Activated CD8-positive, alpha-beta T cell treated with anti-CD3 and anti-CD28 coated beads, Interleukin-2, amount 10 ng/mL, durations not matched to agents 7 days and 5 days (primary cell): ENCODE measurements at regions not wholly inside any gene's neighbourhood (a gene's known extent, or its start where the extent isn't known, plus 50 kb on each side); places are given as distances from the start of the nearest gene placed in this dataset.
"Not testable (repeated sequence)": the region's sequence is repeated elsewhere in the genome, so short reads cannot be mapped to it uniquely, and the experiment has no call there.

Experiments
- ATAC-seq: fragments of 150-1000 bp; cut with Tn5 transposase; one replicate; pipeline ENCODE4 v1.10.0; 2021; ENCODE audit warnings: moderate library complexity
- CTCF ChIA-PET: fragments of 350-600 bp; sonication (Branson Sonifier 250); formaldehyde crosslinking; loops from one replicate; lab custom pipeline; 2021; ENCODE audit warnings: antibody characterized with exemption; lab: Charles Lee
- POLR2A ChIA-PET: fragments of 350-600 bp; sonication (Branson Sonifier 250); formaldehyde crosslinking; loops from one replicate; lab custom pipeline; 2021; ENCODE audit warnings: antibody characterized with exemption; lab: Charles Lee
- DNase-seq: peaks from one replicate; pipeline ENCODE4 v3.0.0-alpha.2; 2020
- H3K27ac Mint-ChIP-seq: one replicate; pipeline ENCODE4 v1.8.0; 2021; ENCODE audit warnings: mild to moderate bottlenecking, mixed read lengths
- H3K27me3 Mint-ChIP-seq: one replicate; pipeline ENCODE4 v1.8.0; 2021; ENCODE audit warnings: low read depth, mixed read lengths
- H3K36me3 Mint-ChIP-seq: one replicate; pipeline ENCODE4 v1.8.0; 2021; ENCODE audit warnings: low read depth, mixed read lengths
- H3K4me1 Mint-ChIP-seq: one replicate; pipeline ENCODE4 v1.8.0; 2021; ENCODE audit warnings: low read depth, mixed read lengths
- H3K4me3 Mint-ChIP-seq: one replicate; pipeline ENCODE4 v1.8.0; 2021; ENCODE audit warnings: mild to moderate bottlenecking, mixed read lengths
- H3K9me3 Mint-ChIP-seq: one replicate; pipeline ENCODE4 v1.8.0; 2022; ENCODE audit warnings: mixed read lengths; ENCODE audit not compliant: insufficient read depth

DNA sequence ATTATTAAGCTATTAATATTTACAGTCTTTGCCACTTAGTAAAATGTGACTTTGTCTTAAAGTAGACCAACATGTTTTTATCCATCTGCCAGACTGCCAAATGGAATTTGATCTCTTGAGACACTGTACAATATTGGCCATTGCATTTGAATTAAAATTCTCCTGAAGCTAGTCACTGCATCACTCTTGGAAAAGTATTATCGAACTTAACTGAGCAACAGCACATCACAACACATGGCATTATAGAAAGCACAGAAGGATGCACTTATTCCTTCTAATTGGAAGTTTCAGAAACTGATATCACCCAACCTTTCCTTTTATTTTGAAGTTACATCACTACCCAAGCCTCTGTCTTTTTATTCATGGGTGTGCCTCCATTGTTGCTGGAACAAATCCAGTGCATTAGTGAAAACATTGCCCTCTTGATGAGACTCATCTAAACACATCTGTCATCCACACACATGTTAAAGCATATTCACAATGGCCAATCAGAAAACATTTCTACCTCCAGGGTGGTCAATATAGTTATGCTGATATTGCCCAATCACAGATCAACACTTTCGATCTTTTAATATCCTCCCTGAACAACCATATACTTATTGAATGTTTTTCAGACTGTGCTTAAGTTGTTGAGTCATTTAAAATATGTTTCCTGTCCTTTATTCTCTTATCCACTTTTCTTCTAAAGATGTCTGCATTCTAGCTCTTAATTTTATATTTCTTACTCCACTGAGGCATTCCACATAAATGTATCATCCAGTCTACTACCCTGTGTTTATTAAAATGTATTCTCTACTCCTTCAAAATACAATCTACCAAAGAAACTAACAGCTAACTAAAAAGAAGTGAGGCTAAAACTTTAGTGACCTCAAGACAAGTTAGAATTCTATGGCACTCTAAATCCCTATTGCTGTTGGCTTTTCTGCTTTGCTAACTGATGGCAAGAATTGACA, 535.0 kb downstream of the RFPL4B start:
- H3K36me3 Mint-ChIP-seq, result no peaks in the 10 kb centered on the region
- POLR2A ChIA-PET, result no interaction called here
- CTCF ChIA-PET, result no interaction called here
- no peak overlapping the region for H3K27ac Mint-ChIP-seq
- peaks cover 4% of the 10 kb centered on the region for H3K9me3 Mint-ChIP-seq
- H3K27me3 Mint-ChIP-seq, result no peaks in the 10 kb centered on the region
- no peak overlapping the region for H3K4me3 Mint-ChIP-seq
- DNase-seq, result no peak
- no peaks in the 10 kb centered on the region for H3K4me1 Mint-ChIP-seq
- ATAC-seq, result no peak

DNA sequence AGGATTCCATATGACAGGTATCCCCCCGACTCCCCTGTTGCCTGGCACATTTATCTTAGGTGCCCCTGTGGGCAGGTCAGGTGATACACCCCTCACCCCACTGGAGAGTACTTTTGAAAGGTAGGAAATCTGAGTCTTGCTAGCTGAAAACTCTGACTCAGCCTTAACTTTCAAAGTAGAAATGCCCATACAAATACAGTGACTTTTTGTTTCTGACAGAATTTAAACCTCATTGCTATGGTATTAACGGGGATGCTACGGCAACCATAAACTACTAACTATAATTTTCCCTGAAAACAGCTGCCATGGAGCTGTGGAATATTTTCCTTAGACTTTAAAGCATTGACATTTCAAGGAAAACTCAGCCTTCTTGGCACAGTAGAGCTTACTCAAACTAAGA, 536.0 kb downstream of the RFPL4B start:
- no peaks in the 10 kb centered on the region for H3K36me3 Mint-ChIP-seq
- no peaks in the 10 kb centered on the region for H3K27me3 Mint-ChIP-seq
- ChIA-PET CTCF (no interaction called here), POLR2A (no interaction called here)
- DNase-seq (no peak), ATAC-seq (no peak)
- H3K4me1 Mint-ChIP-seq, result no peaks in the 10 kb centered on the region
- no peak overlapping the region for H3K27ac Mint-ChIP-seq
- no peak overlapping the region for H3K4me3 Mint-ChIP-seq
- H3K9me3 Mint-ChIP-seq, result peaks cover 4% of the 10 kb centered on the region

GRCh38 chr6:112886415-112886814, 539.3 kb downstream of the RFPL4B start:
- no peaks in the 10 kb centered on the region for H3K36me3 Mint-ChIP-seq
- DNase-seq, result no peak
- H3K4me3 Mint-ChIP-seq, result no peak overlapping the region
- no peaks in the 10 kb centered on the region for H3K4me1 Mint-ChIP-seq
- ChIA-PET CTCF (no interaction called here), POLR2A (no interaction called here)
- H3K27me3 Mint-ChIP-seq, result no peaks in the 10 kb centered on the region
- ATAC-seq, result no peak
- no peaks in the 10 kb centered on the region for H3K9me3 Mint-ChIP-seq
- H3K27ac Mint-ChIP-seq, result no peak overlapping the region

- H3K4me1 Mint-ChIP-seq, H3K9me3 Mint-ChIP-seq, H3K27ac Mint-ChIP-seq, ATAC-seq, POLR2A ChIA-PET, H3K36me3 Mint-ChIP-seq, CTCF ChIA-PET, H3K27me3 Mint-ChIP-seq, DNase-seq, H3K4me3 Mint-ChIP-seq: not testable (repeated sequence)
Measured at GRCh38 chr6:112887424-112887823, 540.3 kb downstream of the RFPL4B start.

- H3K4me3 Mint-ChIP-seq, result no peak overlapping the region
- ChIA-PET CTCF (no interaction called here), POLR2A (no interaction called here)
- ATAC-seq (no peak), DNase-seq (no peak)
- H3K36me3 Mint-ChIP-seq, result no peaks in the 10 kb centered on the region
- no peak overlapping the region for H3K27ac Mint-ChIP-seq
- no peaks in the 10 kb centered on the region for H3K27me3 Mint-ChIP-seq
- no peaks in the 10 kb centered on the region for H3K9me3 Mint-ChIP-seq
- H3K4me1 Mint-ChIP-seq, result no peaks in the 10 kb centered on the region
Measured at GRCh38 chr6:112899541-112899940, 552.4 kb downstream of the RFPL4B start.

DNA sequence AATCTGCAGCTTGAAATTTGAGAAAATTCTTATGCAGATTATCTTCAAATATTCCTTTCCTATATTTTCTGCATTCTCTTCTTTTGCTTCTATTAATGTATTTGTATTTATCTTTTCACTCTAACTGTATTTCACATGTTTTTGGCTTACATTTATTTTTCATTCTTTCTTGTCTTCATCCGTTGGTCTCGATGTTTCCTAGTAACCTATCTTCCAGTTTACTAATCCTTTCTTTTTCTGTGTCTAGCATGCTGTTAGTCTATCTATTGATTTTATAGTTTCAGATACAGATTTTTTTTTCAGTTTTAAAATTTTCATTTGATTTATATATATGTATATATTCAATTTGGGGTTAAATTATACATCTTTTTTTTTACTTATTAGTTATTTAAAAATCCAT, 556.2 kb downstream of the RFPL4B start:
- Mint-ChIP-seq H3K4me3 (no peak overlapping the region), H3K36me3 (no peaks in the 10 kb centered on the region)
- POLR2A ChIA-PET, result no interaction called here

DNA sequence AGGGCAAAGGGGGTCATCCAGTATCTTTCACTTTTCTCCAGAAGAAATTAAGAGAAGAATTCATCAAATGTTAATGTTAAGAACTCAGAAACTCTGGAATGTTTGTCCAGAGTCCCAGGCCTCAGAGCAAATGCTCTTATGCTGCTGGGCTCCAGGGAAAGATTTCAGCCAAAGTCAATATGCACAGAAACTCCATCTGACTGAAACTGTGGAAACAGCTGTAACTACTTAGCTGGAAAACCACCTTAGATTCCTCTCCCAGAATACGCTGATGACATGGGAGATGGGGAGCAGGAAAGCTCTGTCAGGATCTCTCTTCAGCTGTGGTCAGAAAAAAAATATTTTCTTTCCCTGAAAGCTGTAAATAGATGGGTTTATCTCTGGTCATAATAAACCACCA, 559.6 kb downstream of the RFPL4B start:
- DNase-seq (no peak), ATAC-seq (no peak)
- CTCF ChIA-PET, result no interaction called here
- Mint-ChIP-seq H3K36me3 (no peaks in the 10 kb centered on the region), H3K4me3 (no peak overlapping the region), H3K27ac (no peak overlapping the region), H3K9me3 (no peaks in the 10 kb centered on the region), H3K27me3 (no peaks in the 10 kb centered on the region), H3K4me1 (no peaks in the 10 kb centered on the region)
- POLR2A ChIA-PET, result no interaction called here

More for the DNA sequence above, 556.2 kb downstream of the RFPL4B start:
- Mint-ChIP-seq H3K27ac (no peak overlapping the region), H3K27me3 (no peaks in the 10 kb centered on the region), H3K9me3 (no peaks in the 10 kb centered on the region), H3K4me1 (no peaks in the 10 kb centered on the region)
- no peak for ATAC-seq
- CTCF ChIA-PET, result no interaction called here
- DNase-seq, result no peak

DNA sequence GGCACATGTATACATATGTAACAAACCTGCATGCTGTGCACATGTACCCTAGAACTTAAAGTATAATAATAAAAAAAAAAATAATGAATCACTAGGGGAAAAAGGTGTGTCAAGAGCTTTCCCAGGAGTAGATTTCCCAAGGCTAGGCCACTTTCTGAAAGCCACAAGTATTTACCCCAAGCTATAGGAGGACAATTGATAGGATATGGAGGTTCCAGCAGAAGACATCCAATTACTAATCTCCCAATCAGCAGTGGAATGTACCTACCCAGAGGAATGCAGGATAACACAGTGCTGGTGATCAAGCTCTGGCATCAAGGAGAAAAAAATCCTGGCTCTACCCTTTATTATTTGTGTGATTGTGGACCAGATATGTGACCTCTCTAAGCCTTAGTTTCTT, 562.7 kb downstream of the RFPL4B start:
- Mint-ChIP-seq H3K36me3 (no peaks in the 10 kb centered on the region), H3K4me1 (no peaks in the 10 kb centered on the region), H3K9me3 (no peaks in the 10 kb centered on the region), H3K27me3 (no peaks in the 10 kb centered on the region), H3K4me3 (no peak overlapping the region), H3K27ac (no peak overlapping the region)
- POLR2A ChIA-PET, result no interaction called here
- no peak for ATAC-seq
- CTCF ChIA-PET, result no interaction called here
- DNase-seq, result no peak

- ATAC-seq, result no peak
- CTCF ChIA-PET, result no interaction called here
Measured at GRCh38 chr6:112910256-112910655, 563.1 kb downstream of the RFPL4B start.

GRCh38 chr6:112911959-112912358, 564.8 kb downstream of the RFPL4B start:
- H3K9me3 Mint-ChIP-seq, result no peaks in the 10 kb centered on the region
- no peaks in the 10 kb centered on the region for H3K27me3 Mint-ChIP-seq
- no peaks in the 10 kb centered on the region for H3K4me1 Mint-ChIP-seq
- H3K27ac Mint-ChIP-seq, result no peak overlapping the region
- ChIA-PET CTCF (no interaction called here), POLR2A (no interaction called here)
- no peaks in the 10 kb centered on the region for H3K36me3 Mint-ChIP-seq
- DNase-seq, result no peak
- H3K4me3 Mint-ChIP-seq, result no peak overlapping the region
- ATAC-seq, result no peak

More at GRCh38 chr6:112910256-112910655, 563.1 kb downstream of the RFPL4B start:
- H3K4me3 Mint-ChIP-seq, result no peak overlapping the region
- H3K27ac Mint-ChIP-seq, result no peak overlapping the region
- no peaks in the 10 kb centered on the region for H3K36me3 Mint-ChIP-seq
- no peaks in the 10 kb centered on the region for H3K9me3 Mint-ChIP-seq
- H3K4me1 Mint-ChIP-seq, result no peaks in the 10 kb centered on the region
- POLR2A ChIA-PET, result no interaction called here
- no peak for DNase-seq
- no peaks in the 10 kb centered on the region for H3K27me3 Mint-ChIP-seq

DNA sequence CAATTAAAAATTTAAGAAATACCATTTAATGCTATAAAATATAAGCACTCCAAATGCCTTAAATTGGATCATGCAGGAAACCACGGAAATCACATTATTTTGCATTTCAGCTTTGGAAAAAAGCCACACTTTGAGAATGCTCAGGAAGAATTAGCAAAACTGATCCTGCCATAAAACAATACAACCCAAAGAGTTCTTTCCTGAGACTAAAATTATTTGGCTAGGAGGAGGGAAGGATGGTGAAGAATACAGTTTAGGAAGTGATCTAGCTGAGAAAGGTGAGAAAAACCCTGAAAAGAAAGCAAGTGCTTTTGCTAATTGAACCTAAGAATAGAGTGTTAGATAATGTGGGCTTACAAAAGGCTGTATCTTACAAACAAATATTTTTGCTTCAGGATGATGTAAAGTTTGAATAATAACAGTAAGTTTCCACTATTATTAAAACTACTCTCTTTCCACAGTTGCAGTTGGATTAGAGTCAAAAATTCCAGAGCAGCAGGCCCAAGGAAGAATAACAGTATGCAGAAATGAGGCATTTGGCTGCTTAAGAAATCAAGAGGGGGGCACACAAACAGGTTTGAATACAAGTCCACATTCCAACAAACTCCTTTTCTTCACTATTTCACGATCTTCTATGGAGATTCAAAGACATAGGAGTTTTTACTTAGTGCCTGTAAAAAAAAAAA, 565.4 kb downstream of the RFPL4B start:
- no peaks in the 10 kb centered on the region for H3K27me3 Mint-ChIP-seq
- no peaks in the 10 kb centered on the region for H3K4me1 Mint-ChIP-seq
- H3K9me3 Mint-ChIP-seq, result no peaks in the 10 kb centered on the region
- no peaks in the 10 kb centered on the region for H3K36me3 Mint-ChIP-seq
- DNase-seq (no peak), ATAC-seq (no peak)
- ChIA-PET CTCF (no interaction called here), POLR2A (no interaction called here)
- no peak overlapping the region for H3K27ac Mint-ChIP-seq
- no peak overlapping the region for H3K4me3 Mint-ChIP-seq

DNA sequence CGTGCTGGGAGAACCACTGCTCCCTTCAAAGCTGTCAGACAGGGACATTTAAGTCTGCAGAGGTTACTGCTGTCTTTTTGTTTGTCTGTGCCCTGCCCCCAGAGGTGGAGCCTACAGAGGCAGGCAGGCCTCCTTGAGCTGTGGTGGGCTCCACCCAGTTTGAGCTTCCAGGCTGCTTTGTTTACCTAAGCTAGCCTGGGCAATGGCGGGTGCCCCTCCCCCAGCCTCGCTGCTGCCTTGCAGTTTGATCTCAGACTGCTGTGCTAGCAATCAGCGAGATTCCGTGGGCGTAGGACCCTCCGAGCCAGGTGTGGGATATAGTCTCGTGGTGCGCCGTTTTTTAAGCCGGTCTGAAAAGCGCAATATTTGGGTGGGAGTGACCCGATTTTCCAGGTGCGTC, 572.6 kb downstream of the RFPL4B start:
- CTCF ChIA-PET, H3K4me1 Mint-ChIP-seq, POLR2A ChIA-PET, H3K9me3 Mint-ChIP-seq, H3K36me3 Mint-ChIP-seq, DNase-seq, H3K27ac Mint-ChIP-seq, H3K27me3 Mint-ChIP-seq, ATAC-seq, H3K4me3 Mint-ChIP-seq: not testable (repeated sequence)
